SK-MEL-5 (cell line): ENCODE measurements at regions not wholly inside any gene's neighbourhood (a gene's known extent, or its start where the extent isn't known, plus 50 kb on each side); places are given as distances from the start of the nearest gene placed in this dataset.
A peak's percentile ranks its signal among the peaks of the same experiment; 100 is the strongest.

ENCODE experiments used
- DNase-seq: peaks from one replicate; pipeline ENCODE4 v3.0.0-alpha.2; 2016; ENCODE audit warnings: low read depth, low spot score
- in situ Hi-C: cut with HindIII; loops from 2 replicates; pipeline ENCODE4 v1.10.0; 2016; ENCODE audit warnings: low sequenced_read_pairs, high pct_unique_total_duplicates, low pct_unique_long_range_greater_than_20kb

DNA sequence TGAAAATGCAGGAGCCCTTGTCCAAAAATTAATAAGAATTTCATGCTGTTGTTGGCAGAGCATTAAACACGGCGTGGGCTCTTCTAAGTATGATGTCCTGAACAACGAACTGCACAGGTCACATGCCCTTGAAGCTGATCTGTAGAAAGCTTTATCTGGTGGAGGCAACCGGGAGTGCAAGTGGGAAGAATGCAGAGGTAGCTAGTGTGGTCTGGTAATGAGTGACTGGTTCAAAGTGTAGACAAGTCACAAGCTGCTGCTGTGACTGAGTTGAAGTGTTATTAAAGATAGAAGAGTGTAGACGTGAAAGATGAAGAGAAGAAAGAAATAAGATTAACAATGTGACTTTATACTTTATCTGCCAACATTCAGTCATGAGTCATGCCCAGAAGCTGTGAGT, 361.9 kb downstream of the TTLL7 start:
- in situ Hi-C loops, result no loop called here
- DNase-seq, result no peak

DNA sequence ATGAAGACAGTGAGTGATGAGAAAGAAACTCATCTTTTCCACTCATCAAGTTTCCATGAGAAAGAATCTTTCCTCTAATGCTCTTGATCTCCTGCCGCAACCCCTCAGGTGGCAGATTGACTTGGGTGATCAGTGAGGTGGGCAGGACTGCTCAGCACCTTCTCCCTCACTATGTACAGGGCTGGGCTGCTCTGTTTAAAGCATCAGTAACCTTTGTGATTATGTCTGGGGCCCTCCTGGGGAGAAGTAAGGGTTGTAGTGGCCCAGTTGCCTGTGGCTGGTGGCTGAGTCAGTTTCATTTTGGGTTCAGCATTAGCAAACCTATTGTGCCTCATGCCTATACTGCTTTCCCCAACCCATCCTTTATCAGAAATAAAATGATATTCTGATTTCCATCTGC, 366.0 kb downstream of the TTLL7 start:
- in situ Hi-C loops, result no loop called here
- no peak for DNase-seq

GRCh38 chr1:83631851-83632250, 367.1 kb downstream of the TTLL7 start:
- in situ Hi-C loops, result no loop called here
- no peak for DNase-seq

DNA sequence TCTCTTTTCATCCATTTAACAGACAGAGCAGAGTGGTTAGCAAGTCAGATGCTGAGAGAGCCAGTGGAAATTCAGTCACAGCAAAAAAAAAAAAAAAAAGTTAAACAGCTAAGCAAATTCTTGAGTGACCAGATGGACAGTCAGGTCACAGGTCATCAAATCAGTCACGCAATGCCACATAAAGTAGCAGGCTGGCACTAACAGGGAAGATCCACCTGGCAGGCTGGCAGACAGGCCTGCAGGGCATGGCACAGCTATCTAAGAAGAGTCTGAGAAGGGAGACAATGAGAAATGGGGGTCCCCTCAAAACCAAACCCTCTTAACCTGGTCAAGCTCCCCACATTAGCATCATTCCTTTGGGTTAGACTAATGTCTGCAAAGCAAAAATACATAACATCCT, 371.9 kb downstream of the TTLL7 start:
- no peak for DNase-seq
- in situ Hi-C loops, result no loop called here

DNA sequence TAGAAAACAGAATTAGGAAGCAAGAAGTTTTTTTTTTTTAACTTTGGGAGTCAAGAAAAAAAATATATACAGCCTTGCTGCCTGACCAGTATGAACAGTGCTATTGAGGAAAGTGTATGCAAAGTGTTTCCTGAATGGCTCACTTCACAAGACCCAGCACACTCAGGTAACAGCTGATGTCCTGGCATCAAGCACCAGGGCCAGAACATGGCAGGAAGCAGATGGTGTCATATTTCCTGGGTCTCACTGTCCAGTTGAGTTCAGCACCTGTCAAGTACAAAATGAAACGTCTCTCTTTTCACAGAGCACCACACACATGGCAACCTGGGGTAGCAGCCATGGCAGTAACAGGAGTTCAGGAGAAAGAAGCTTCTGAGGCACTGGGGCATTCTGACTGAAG, 372.3 kb downstream of the TTLL7 start:
- in situ Hi-C loops, result no loop called here
- DNase-seq, result no peak

DNA sequence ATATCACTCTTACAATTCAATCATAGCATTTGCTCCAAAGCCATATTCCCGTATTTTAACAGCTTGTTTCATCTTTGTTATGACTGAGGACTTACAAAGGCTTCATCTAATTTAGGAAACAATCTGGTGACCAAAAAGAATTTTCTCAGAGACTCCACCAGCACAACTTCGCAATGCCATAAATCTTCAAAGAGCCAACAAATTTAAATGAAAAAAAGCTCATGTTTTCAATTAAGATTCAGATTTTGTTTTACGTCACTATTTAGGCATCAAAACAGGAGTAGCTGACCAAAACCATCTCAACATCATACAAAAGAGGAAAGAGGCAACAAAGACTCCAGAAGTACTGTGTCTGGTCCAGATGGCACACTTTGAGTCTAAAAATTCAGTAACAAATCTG, 373.3 kb downstream of the TTLL7 start:
- in situ Hi-C loops, result no loop called here
- DNase-seq, result no peak

DNA sequence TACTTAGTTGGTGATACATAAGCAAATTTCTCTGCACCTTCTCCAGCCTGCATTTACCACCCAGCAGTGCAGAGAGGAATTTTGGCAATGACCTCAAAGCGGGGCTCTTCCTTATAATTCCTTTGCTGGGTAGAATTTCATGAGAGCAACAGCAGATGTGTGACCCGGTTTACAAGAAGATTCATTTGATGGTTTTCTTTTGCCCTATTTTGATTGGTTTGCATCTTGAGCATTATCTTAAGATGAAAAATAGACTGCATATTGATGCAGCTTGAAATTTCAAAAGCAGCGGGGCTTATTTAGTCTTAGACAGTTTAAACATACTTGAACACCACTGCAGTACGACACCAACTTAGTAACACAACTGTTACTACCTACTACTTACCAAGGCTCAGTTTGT, 378.9 kb downstream of the TTLL7 start:
- no peak for DNase-seq
- in situ Hi-C loops, result no loop called here

DNA sequence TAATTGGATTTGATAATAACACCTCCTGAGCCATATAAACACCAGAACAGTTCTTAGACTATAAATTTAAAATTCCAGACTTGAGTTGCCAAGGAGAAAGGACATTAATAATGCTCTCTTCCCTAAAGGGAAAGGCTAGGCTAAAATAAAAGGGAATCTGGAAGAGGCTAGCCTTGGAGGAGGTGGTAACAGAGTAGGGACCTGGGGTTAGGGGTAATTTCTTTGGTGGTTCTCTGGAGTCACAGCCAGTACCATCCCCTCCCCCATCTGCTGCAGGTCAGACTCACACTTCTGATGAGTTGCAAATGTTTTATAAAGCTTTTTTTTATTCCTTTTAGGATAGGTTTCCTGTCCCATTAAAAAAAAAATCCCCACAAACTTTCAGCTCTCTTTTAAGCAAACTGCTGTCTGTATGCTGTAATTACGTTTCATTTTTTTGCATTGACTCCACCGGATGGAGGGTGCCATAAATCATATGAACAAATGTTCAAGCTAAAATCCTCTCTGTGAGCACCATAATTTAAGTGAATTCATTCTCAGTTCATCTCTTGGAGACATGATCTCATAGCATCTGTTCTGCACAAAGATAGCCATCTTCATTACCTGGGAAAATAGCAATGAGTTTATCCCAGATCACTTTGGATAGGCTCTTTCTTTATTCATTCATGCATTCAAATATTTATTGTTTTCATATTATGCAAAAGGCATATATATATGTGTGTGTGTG, 379.6 kb downstream of the TTLL7 start:
- in situ Hi-C loops, result no loop called here
- DNase-seq, result no peak

DNA sequence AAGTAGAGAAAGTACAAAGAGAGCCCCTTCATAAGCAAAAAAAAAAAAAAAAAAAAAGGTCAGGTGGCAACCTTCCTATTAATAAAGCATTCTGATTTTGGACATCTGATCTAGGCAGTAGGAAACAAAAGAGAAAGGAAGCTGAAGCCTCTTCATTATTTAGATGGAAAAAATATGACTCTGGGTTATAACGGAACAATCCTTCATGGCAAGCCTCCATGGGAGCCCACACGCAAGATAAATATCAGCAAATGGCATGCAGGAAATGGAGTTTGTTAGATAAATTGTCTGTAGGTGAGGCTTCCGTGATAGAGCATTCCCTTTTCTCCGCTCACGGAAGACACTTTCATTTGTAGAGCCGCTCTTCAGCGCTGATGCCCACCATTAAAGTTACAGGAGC, 381.0 kb downstream of the TTLL7 start:
- no peak for DNase-seq
- in situ Hi-C loops, result no loop called here

DNA sequence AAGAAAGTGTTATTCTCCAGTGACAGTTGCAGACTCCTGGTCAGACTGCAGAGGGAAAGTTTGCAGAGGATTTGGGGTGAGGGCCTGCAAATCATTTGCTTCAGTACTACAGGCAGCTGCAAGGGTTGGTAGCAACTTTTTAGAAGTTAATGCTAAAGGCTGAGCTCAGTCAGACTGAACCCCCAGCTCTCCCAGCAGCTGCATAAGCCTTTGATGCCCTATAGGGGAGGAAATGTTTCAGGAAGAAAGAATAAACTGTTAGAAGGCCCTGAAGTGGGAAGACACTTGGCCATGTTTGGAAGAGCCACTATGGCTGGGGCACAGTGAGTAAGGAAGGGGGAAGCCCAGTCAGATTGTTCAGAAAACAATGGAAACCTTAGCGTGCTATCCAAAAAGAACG, 383.6 kb downstream of the TTLL7 start:
- in situ Hi-C loops, result no loop called here
- no peak for DNase-seq

DNA sequence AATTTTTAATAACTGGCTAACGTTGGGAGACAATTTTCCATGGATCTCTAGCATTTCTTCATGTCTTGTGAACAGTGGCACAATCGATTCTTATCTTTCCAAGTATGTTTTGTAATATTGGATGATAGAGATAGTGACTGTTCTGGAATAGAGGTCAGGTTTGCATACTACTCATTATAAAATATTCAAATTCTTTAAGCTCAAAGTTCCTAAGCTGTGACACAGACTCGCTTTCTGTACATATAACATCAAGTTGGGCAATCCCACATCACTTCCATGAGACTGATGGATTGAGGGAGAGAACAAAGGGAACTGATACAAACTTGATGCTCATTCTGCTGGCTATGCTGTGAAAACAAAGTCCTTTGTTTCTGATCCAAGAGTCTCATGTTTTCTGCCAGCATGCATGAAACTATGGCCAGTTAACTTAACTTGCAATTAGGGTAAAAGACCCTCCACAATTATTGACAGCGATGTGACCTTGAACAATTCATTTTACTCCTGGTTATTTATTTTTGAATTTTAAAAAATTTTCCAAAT, 392.4 kb downstream of the TTLL7 start:
- in situ Hi-C loops, result no loop called here
- no peak for DNase-seq

DNA sequence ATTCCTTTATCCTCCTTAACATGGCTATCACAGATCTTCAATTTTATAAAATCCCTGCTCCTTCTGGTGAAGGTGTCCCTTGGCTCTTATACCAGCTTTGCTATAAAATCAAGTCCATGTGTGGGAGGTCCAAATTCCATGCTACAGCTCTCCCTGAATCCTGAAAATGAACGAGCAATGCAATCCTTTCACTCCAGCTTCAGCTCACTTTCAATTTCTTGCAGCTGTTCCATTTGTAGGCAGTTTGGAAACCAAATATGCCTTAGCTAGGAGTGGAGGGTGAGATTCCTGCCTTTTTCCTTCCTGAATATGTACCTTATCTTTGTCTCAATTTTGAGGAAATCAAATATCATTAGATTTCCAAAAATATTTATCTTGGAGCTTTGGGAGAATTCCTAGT, 402.6 kb downstream of the TTLL7 start:
- no peak for DNase-seq
- in situ Hi-C loops, result no loop called here

GRCh38 chr1:83593073-83593472, 405.9 kb downstream of the TTLL7 start:
- in situ Hi-C loops, result no loop called here
- DNase-seq, result peak; percentile 1

DNA sequence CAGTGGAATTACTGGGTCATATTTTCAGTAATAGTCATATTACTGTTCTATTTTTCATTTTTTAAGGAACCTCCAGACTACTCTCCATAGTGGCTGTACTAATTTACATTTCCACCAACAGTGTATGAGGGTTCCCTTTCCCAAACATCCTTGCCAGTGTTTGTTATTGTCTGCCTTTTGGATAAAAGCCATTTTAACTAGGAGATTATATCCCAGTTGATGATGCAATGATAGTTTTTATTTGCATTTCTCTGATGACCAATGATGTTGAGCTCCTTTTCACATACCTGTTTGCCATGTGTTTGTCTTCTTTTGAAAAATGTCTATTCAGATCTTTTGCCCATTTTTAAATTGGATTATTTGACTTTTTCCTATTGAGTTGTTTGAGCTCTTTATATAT, 410.8 kb downstream of the TTLL7 start:
- in situ Hi-C loops, result no loop called here
- DNase-seq, result no peak

DNA sequence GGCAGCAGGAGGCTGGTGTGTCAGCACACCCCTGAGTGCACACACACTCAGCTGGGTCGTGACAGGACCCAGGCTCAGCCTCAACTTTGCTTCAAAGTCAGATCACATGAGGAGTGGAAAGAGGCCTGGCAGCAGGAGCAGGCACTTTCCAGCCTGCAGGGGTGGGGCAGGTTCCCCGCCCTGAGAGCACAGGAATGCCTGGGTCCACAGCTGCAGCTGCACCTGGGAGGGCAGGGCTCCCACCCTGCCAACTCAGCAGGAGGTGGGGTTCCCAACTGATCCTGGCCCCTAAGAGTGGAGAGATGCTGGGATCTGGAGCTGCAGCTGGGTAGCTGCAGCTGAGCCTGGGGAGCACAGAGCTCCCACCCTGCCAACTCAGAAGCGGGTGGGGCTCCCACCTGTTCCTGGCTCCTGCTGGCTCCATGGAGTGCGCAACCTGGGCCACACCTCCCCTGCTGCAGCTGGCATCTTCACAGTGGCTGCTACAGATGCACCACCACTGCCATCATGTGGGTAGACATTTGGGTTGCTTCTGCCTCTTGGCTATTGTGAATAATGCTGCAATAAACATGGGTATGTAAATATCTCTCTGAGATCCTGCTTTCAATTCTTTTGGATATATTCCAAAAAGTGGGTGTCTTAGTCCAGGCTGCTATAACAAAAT, 415.4 kb downstream of the TTLL7 start:
- in situ Hi-C loops, result no loop called here
- DNase-seq, result peak; percentile 37

DNA sequence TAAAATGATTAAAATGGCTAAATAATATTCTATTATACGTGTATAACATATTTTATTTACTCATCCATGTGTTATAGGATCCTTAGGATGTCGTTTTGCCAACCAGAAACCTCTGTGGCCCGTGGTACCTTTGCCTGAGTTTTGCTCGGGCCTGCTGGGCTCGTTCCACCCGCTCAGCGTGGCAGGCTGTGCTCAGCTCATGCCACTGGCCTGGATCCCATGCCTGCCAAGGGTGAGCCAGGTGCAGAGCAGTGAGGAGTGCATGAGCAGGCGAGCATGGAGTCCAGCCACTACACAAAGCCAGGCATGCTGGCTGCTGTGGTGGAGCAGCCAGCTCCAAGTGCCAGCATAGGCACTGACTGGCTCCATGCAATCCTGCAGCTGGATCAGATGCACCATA, 417.2 kb downstream of the TTLL7 start:
- in situ Hi-C loops, result no loop called here
- no peak for DNase-seq

GRCh38 chr1:83574791-83575190, 424.1 kb downstream of the TTLL7 start:
- no peak for DNase-seq
- in situ Hi-C loops, result no loop called here

- in situ Hi-C loops, result no loop called here
- no peak for DNase-seq
Observed at GRCh38 chr1:83573776-83574175, 425.2 kb downstream of the TTLL7 start.

DNA sequence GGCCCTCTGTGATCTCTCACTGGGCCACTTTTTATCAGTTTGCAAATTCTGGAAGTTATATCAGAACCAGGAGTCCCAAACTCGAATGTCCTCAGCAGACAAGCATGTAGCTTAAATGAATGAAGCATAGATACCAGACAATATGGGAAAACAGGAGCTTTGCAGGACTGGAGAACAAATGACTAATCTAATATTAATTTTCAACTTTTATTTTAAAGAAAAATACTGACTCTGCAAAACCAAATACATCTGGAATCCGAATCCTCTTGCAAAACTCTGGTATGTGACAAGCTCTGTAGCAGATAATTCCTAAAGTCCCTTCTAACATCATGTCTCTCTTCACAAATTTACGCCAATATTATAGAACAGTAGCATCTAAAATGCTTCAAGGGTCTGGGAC, 427.4 kb downstream of the TTLL7 start:
- no peak for DNase-seq
- in situ Hi-C loops, result no loop called here
